Astrocyte of the spinal cord (primary cell): ENCODE measurements at regions not wholly inside any gene's neighbourhood (a gene's known extent, or its start where the extent isn't known, plus 50 kb on each side); places are given as distances from the start of the nearest gene placed in this dataset.

Experiments
- DNase-seq: peaks from one replicate; pipeline ENCODE4 v3.0.0; 2011; ENCODE audit warnings: low read depth, low spot score
- H3K4me3 ChIP-seq: 2 replicates; pipeline ENCODE4 v1.5.1; 2011; ENCODE audit warnings: low read depth, mild to moderate bottlenecking, low read length, moderate library complexity
- CTCF ChIP-seq: IDR thresholded peaks from 2 replicates; pipeline ENCODE4 v1.5.1; 2012; ENCODE audit warnings: low read depth, mild to moderate bottlenecking, low read length, inconsistent platforms
- in situ Hi-C: cut with HindIII; loops from 2 replicates; pipeline ENCODE4 v1.10.0; 2017; ENCODE audit warnings: low sequenced_read_pairs

GRCh38 chr1:25050165-25050564 lies 120.1 kb upstream of the RUNX3 start:
- TF ChIP-seq CTCF, result no peak
- no peak for DNase-seq
- no peak overlapping the region for H3K4me3 ChIP-seq
- in situ Hi-C loops, result no loop called here

- no peak for DNase-seq
- no peak overlapping the region for H3K4me3 ChIP-seq
- TF ChIP-seq CTCF, result no peak
- in situ Hi-C loops, result no loop called here
Observed at GRCh38 chr1:25049190-25049589, 119.1 kb upstream of the RUNX3 start.

DNA sequence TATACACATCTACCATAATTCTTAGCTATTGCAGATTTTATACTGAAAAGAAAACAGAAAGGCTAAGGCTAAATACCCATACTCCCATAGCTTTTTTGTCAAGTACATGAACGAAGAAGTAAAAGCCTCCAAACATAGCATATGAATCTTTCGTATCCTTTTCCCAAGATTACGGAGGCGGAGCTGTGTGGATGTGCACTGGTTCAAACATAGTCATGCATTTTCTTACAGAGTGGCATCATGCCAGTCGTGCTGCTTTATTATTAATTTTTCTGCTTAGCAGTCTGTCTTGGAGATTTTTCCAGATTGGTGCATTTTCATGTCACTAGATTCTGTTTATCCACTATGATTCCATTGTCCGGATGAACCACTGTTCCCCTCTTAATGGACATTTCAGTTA lies 118.7 kb upstream of the RUNX3 start:
- no peak overlapping the region for H3K4me3 ChIP-seq
- TF ChIP-seq CTCF, result no peak
- in situ Hi-C loops, result no loop called here
- no peak for DNase-seq

DNA sequence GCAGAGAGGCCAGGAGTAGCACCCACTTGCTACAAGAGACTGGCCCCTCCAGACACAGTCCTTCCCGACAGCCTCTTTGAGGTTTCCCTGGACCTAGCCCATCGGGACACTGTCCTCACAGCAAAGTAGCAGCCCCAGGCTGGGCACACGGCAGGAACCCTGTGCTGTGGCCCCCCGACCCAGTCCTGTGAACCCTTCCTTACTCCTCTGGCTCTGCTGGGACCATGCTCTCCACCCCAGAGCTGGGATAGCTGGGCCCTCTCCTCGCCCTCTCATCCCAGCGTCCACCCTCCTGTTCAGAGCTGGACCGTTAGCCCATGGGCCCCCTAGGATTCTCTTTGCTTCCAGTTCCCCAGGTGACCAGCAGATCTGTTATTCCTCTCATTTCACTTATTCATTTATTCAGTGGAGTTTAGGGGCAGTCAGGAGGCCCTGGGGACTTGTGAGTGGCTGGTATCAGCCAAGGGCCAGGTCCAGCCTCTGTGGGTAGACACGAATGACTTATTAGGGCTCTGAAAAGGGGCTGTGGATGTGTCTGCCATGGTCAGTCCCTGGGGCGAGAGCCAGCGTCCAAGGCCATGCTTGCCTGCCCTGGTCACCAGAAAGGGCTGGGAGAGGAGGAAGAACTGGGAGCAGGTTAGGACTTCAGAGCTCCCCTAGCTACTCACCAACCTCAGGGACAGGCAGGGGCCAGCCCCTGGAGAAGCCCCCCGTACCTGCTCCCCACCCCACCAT lies 117.6 kb upstream of the RUNX3 start:
- H3K4me3 ChIP-seq, result no peak overlapping the region
- no peak for DNase-seq
- in situ Hi-C loops, result no loop called here
- no peak for TF ChIP-seq CTCF

DNA sequence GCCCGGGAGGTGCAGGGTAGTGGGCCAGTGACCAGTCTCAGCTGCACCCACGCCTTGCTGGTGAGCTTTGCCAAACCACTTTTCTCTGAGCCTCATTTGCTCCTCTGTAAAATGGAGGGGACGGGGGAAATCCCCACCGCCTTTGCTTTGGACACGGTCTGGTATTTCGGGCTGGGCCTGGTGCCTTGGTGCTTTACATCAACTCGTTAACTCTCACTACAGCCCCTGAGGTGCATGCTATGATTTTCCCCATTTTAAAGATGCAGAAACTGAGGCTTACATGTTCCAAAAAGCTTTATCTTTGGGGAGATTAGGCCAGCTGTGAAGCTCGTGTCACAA lies 116.1 kb upstream of the RUNX3 start:
- TF ChIP-seq CTCF, result no peak
- in situ Hi-C loops, result no loop called here
- DNase-seq, result no peak
- H3K4me3 ChIP-seq, result no peak overlapping the region

DNA sequence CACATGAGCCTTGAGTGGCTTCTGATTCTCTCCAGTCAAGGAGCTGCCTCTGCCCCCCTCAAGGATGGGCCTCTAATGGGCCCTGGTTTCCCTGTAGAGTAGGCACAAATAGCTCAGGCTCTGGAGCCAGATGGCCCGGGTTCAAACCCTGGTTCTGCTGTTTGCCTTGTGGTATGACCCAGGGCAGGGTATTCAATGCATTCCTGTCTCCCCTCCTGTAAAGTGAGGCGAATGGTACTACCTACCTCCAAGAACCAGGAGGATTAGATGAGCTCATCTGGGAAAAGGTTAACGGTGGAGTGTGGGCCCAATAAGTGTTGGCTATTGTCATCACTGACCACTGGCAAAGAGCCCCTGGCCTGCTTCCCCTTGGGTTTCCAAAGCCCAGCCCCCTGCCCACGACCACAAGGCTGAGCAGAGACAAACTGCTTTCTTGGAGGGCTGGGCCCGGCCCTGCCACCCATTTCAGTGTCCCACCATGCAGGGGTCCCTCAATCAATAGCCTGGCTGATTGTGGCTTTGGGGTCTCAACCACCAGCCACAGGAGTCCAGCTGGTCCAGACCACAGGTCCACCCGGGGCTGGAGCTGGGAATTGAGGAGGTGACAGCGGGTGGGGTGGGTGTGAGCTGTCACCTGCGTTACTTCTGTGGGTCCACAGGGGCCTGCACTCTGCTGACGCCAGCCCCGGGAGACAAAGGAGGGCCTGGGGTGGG lies 115.6 kb upstream of the RUNX3 start:
- H3K4me3 ChIP-seq, result no peak overlapping the region
- no peak for DNase-seq
- in situ Hi-C loops, result no loop called here
- no peak for TF ChIP-seq CTCF
